ENCODE measurements at regions not wholly inside any gene's neighbourhood (a gene's known extent, or its start where the extent isn't known, plus 50 kb on each side); places are given as distances from the start of the nearest gene placed in this dataset.

GRCh38 chr6:119768201-119768600 is 418.6 kb upstream of the MAN1A1 start:
- TF ChIP-seq CTCF (IDR thresholded peaks at IDR 0.05; ENCODE audit: poor library complexity, severe bottlenecking), result no peak
- no peak for TF ChIP-seq POLR2AphosphoS5 (IDR thresholded peaks at IDR 0.05)
- TF ChIP-seq MXI1 (conservative IDR thresholded peaks at IDR 0.05; ENCODE audit: poor library complexity, severe bottlenecking), result no peak
- no peak for TF ChIP-seq EZH2 (IDR thresholded peaks at IDR 0.05; ENCODE audit: borderline replicate concordance, insufficient read depth, low read length, poor library complexity, severe bottlenecking)
- TF ChIP-seq, protein P1, sequence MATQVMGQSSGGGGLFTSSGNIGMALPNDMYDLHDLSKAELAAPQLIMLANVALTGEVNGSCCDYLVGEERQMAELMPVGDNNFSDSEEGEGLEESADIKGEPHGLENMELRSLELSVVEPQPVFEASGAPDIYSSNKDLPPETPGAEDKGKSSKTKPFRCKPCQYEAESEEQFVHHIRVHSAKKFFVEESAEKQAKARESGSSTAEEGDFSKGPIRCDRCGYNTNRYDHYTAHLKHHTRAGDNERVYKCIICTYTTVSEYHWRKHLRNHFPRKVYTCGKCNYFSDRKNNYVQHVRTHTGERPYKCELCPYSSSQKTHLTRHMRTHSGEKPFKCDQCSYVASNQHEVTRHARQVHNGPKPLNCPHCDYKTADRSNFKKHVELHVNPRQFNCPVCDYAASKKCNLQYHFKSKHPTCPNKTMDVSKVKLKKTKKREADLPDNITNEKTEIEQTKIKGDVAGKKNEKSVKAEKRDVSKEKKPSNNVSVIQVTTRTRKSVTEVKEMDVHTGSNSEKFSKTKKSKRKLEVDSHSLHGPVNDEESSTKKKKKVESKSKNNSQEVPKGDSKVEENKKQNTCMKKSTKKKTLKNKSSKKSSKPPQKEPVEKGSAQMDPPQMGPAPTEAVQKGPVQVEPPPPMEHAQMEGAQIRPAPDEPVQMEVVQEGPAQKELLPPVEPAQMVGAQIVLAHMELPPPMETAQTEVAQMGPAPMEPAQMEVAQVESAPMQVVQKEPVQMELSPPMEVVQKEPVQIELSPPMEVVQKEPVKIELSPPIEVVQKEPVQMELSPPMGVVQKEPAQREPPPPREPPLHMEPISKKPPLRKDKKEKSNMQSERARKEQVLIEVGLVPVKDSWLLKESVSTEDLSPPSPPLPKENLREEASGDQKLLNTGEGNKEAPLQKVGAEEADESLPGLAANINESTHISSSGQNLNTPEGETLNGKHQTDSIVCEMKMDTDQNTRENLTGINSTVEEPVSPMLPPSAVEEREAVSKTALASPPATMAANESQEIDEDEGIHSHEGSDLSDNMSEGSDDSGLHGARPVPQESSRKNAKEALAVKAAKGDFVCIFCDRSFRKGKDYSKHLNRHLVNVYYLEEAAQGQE (IDR thresholded peaks at IDR 0.05; ENCODE audit: borderline replicate concordance), result no peak
- no peak for TF ChIP-seq EP300 (conservative IDR thresholded peaks at IDR 0.05; ENCODE audit: poor library complexity, severe bottlenecking)

All from neural cell (in vitro differentiated cells).